HG03095 (cell line): ENCODE measurements at regions not wholly inside any gene's neighbourhood (a gene's known extent, or its start where the extent isn't known, plus 50 kb on each side); places are given as distances from the start of the nearest gene placed in this dataset.
"Not testable (repeated sequence)": the region's sequence is repeated elsewhere in the genome, so short reads cannot be mapped to it uniquely, and the experiment has no call there.

Experiments used
- ATAC-seq: cut with Tn5 transposase; IDR thresholded peaks from one replicate; pipeline ENCODE4 v1.9.1; 2021; ENCODE audit warnings: moderate library complexity; ENCODE audit not compliant: unreplicated experiment

- ATAC-seq = no peak
Observed at GRCh38 chrX:27162496-27162895, 300.6 kb downstream of the PPP4R3C start.

- not testable (repeated sequence) for ATAC-seq
Observed at GRCh38 chrX:27156921-27157320, 306.2 kb downstream of the PPP4R3C start.

- no peak for ATAC-seq
Observed at GRCh38 chrX:27136325-27136724, 326.8 kb downstream of the PPP4R3C start.

GRCh38 chrX:27132862-27133261 is 330.3 kb downstream of the PPP4R3C start:
- no peak for ATAC-seq

GRCh38 chrX:27087176-27087575 is 376.0 kb downstream of the PPP4R3C start:
- ATAC-seq = not testable (repeated sequence)

- ATAC-seq = no peak
Observed at GRCh38 chrX:27086237-27086636, 376.9 kb downstream of the PPP4R3C start.

- no peak for ATAC-seq
Observed at GRCh38 chrX:27085346-27085745, 377.8 kb downstream of the PPP4R3C start.

- no peak for ATAC-seq
Observed at GRCh38 chrX:27078371-27078770, 384.8 kb downstream of the PPP4R3C start.

- no peak for ATAC-seq
Observed at GRCh38 chrX:27057883-27058282, 405.3 kb downstream of the PPP4R3C start.

GRCh38 chrX:27039332-27039731 is 423.8 kb downstream of the PPP4R3C start:
- ATAC-seq = no peak

GRCh38 chrX:27008486-27008885 is 454.7 kb downstream of the PPP4R3C start:
- ATAC-seq = no peak

- no peak for ATAC-seq
Observed at GRCh38 chrX:26999634-27000033, 463.5 kb downstream of the PPP4R3C start.

GRCh38 chrX:26958261-26958660 is 504.9 kb downstream of the PPP4R3C start:
- ATAC-seq = no peak

- ATAC-seq = no peak
Observed at GRCh38 chrX:26954029-26954428, 509.1 kb downstream of the PPP4R3C start.

GRCh38 chrX:26952213-26952612 is 510.9 kb downstream of the PPP4R3C start:
- no peak for ATAC-seq

GRCh38 chrX:26927419-26927818 is 535.7 kb downstream of the PPP4R3C start:
- ATAC-seq = no peak

GRCh38 chrX:26925088-26925487 is 538.1 kb downstream of the PPP4R3C start:
- ATAC-seq = no peak

GRCh38 chrX:26922278-26922677 is 540.9 kb downstream of the PPP4R3C start:
- no peak for ATAC-seq

GRCh38 chrX:26918631-26919030 is 544.5 kb downstream of the PPP4R3C start:
- ATAC-seq = peak; percentile 63

- ATAC-seq = no peak
Observed at GRCh38 chrX:26916991-26917390, 546.1 kb downstream of the PPP4R3C start.

- ATAC-seq = no peak
Observed at GRCh38 chrX:26915064-26915463, 548.1 kb downstream of the PPP4R3C start.

- no peak for ATAC-seq
Observed at GRCh38 chrX:26914232-26914631, 548.9 kb downstream of the PPP4R3C start.

GRCh38 chrX:26911785-26912184 is 551.4 kb downstream of the PPP4R3C start:
- not testable (repeated sequence) for ATAC-seq

- no peak for ATAC-seq
Observed at GRCh38 chrX:26909728-26910127, 553.4 kb downstream of the PPP4R3C start.
